ENCODE measurements at regions not wholly inside any gene's neighbourhood (a gene's known extent, or its start where the extent isn't known, plus 50 kb on each side); places are given as distances from the start of the nearest gene placed in this dataset.

DNA sequence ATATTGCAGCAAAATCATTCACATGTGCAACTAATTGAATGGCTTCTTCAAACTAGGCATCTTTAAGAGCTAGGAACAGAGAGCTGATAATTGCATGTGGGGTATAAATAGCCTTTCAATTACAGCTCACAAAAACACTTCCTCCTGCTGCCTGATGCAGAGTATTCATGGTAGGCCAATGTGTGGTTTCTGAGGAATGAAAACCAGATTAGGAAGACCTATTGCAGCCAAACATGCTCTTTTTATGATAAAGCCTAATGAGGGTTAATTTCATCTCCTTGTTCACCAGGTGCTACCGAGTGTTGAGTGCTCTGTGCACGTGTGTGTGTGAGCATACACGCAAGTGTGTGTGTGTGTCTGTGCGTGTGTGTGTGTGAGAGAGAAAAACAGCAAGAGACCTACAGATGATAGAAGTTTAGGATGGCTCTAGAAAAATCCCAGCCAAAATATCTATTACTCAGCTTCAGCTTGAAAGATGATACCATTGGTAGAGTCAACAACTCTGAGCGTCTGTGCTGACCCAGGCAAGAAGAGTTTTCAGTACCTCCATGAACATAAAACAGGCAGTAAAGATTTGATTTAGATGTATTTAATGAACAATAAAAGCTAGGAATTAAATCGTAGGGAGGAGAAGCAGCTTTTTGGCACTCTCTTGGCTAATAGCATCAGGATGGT, 448.5 kb upstream of the ANKRD30A start:
- ATAC-seq (no peak), DNase-seq (no peak)
- Mint-ChIP-seq H3K4me1 (ENCODE audit: low read depth) (no peaks in the 10 kb centered on the region), H3K27me3 (ENCODE audit: low read depth) (no peaks in the 10 kb centered on the region), H3K36me3 (ENCODE audit: insufficient read depth) (no peaks in the 10 kb centered on the region), H3K9me3 (peaks cover 4% of the 10 kb centered on the region), H3K4me3 (no peak overlapping the region)

GRCh38 chr10:36676321-36676720, 449.1 kb upstream of the ANKRD30A start:
- Mint-ChIP-seq H3K4me3 (no peak overlapping the region), H3K4me1 (ENCODE audit: low read depth) (no peaks in the 10 kb centered on the region), H3K27me3 (ENCODE audit: low read depth) (no peaks in the 10 kb centered on the region), H3K36me3 (ENCODE audit: insufficient read depth) (no peaks in the 10 kb centered on the region), H3K9me3 (peaks cover 4% of the 10 kb centered on the region)
- DNase-seq (no peak), ATAC-seq (no peak)

GRCh38 chr10:36675458-36675880, 449.9 kb upstream of the ANKRD30A start:
- DNase-seq = no peak
- Mint-ChIP-seq H3K27me3 (ENCODE audit: low read depth) (no peaks in the 10 kb centered on the region), H3K36me3 (ENCODE audit: insufficient read depth) (no peaks in the 10 kb centered on the region)

DNA sequence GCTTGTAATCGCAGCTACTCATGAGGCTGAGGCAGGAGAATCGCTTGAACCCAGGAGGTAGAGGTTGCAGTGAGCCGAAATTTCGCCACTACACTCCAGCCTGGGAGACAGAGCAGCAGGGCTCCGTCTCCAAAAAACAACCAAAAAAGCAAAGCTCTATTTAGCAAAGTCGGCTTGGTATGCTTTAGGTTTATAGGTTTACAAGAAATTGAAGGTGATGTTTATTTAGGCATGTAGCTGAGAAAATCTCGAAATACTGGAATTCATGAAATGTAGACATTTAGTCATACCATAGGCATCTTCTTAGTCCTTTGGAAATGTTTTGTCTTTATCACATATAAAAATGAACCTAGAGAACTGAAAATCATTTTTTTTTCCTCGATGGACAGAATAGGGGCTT, 453.8 kb upstream of the ANKRD30A start:
- no peaks in the 10 kb centered on the region for H3K4me1 Mint-ChIP-seq (ENCODE audit: low read depth)
- H3K36me3 Mint-ChIP-seq (ENCODE audit: insufficient read depth) = no peaks in the 10 kb centered on the region
- H3K4me3 Mint-ChIP-seq = no peak overlapping the region
- H3K9me3 Mint-ChIP-seq = peaks cover 3% of the 10 kb centered on the region
- ATAC-seq (no peak), DNase-seq (no peak)
- no peaks in the 10 kb centered on the region for H3K27me3 Mint-ChIP-seq (ENCODE audit: low read depth)

More at GRCh38 chr10:36675458-36675880, 449.9 kb upstream of the ANKRD30A start:
- Mint-ChIP-seq H3K9me3 (peaks cover 4% of the 10 kb centered on the region), H3K4me1 (ENCODE audit: low read depth) (no peaks in the 10 kb centered on the region), H3K4me3 (no peak overlapping the region)
- ATAC-seq = no peak

DNA sequence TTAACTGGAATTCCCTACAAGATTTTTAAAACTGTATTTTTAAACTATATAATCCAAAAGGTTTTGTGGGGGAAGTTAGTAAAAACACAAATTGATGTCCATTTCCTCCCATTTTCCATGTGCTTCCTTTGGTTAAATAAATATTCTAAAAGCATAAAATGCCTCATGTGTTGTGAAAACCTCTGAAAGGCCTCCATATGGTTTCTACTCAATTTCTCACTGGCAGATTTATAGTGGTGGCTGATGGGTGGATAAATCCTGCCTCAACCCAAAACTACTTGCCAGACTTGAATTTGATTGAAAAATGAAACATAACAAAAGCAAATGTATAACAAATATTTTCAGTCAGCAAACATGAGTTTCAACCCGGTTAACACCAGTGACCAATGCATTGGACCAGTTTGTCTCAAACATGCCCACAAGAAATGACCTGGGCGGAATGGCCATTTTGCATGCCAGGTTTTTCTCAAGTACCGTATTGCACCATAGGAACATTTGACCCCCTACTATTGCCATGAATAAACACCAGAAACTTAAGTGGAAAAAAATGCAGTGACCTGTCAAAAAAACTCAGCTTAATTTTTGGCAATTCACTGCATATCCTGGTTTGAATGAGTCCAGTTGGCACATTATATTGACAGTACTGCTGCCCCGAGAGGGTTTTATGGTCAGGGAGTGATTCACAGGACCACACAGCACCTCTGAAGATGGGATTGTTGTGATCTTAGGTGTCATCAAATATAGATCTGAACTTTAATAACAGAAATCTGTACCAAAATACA, 454.6 kb upstream of the ANKRD30A start:
- ATAC-seq = no peak
- no peaks in the 10 kb centered on the region for H3K27me3 Mint-ChIP-seq (ENCODE audit: low read depth)
- no peaks in the 10 kb centered on the region for H3K36me3 Mint-ChIP-seq (ENCODE audit: insufficient read depth)
- peaks cover 3% of the 10 kb centered on the region for H3K9me3 Mint-ChIP-seq
- no peak overlapping the region for H3K4me3 Mint-ChIP-seq
- no peak for DNase-seq
- no peaks in the 10 kb centered on the region for H3K4me1 Mint-ChIP-seq (ENCODE audit: low read depth)

DNA sequence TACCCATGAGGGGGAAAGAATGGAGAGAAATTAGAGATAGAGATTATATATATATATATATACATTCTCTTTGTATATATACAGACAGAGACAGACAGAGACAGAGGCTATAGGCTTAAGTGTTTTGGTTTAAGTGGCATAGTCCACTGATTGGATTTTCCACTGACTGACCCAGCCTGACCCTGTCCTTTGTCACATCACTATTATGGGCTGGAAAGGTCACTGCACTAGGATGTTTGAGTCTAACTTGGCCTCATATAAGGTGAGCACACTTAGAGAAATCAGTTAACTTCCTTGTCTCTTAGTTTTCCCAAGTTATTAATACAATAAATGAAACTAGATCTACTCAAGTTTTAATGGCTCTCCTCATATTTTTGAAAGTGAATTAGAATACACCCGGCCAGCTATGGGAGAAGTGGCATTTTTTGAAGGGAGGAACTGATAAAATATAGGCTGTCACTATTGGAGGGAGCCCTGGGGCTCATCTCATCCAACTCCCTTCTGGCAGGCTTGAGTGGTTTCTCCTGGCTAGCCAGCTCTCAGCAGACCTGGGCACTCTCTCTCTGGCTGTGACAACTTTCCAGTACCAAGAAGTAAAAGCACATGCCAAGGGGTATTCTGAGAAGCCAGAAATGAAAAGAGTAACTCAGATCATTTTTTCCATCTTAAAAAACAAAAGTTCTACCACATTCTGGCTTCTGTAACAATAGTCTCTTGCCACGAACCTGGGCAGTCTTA, 455.6 kb upstream of the ANKRD30A start:
- H3K27me3 Mint-ChIP-seq (ENCODE audit: low read depth) = no peaks in the 10 kb centered on the region
- H3K4me3 Mint-ChIP-seq = no peak overlapping the region
- peaks cover 3% of the 10 kb centered on the region for H3K9me3 Mint-ChIP-seq
- no peak for DNase-seq
- no peak for ATAC-seq
- no peaks in the 10 kb centered on the region for H3K4me1 Mint-ChIP-seq (ENCODE audit: low read depth)
- no peaks in the 10 kb centered on the region for H3K36me3 Mint-ChIP-seq (ENCODE audit: insufficient read depth)

GRCh38 chr10:36666451-36666850, 458.9 kb upstream of the ANKRD30A start:
- Mint-ChIP-seq H3K9me3 (peaks cover 3% of the 10 kb centered on the region), H3K4me3 (no peak overlapping the region), H3K36me3 (ENCODE audit: insufficient read depth) (no peaks in the 10 kb centered on the region), H3K4me1 (ENCODE audit: low read depth) (no peaks in the 10 kb centered on the region), H3K27me3 (ENCODE audit: low read depth) (no peaks in the 10 kb centered on the region)
- ATAC-seq = no peak
- no peak for DNase-seq

- H3K4me1 Mint-ChIP-seq (ENCODE audit: low read depth) = no peaks in the 10 kb centered on the region
- ATAC-seq (no peak), DNase-seq (no peak)
- H3K4me3 Mint-ChIP-seq = no peak overlapping the region
- H3K27me3 Mint-ChIP-seq (ENCODE audit: low read depth) = no peaks in the 10 kb centered on the region
- peaks cover 12% of the 10 kb centered on the region for H3K9me3 Mint-ChIP-seq
- H3K36me3 Mint-ChIP-seq (ENCODE audit: insufficient read depth) = no peaks in the 10 kb centered on the region
Observed at GRCh38 chr10:36662571-36662970, 462.8 kb upstream of the ANKRD30A start.

GRCh38 chr10:36650274-36650673, 475.1 kb upstream of the ANKRD30A start:
- no peak for ATAC-seq
- Mint-ChIP-seq H3K4me3 (no peak overlapping the region), H3K4me1 (ENCODE audit: low read depth) (no peaks in the 10 kb centered on the region)

DNA sequence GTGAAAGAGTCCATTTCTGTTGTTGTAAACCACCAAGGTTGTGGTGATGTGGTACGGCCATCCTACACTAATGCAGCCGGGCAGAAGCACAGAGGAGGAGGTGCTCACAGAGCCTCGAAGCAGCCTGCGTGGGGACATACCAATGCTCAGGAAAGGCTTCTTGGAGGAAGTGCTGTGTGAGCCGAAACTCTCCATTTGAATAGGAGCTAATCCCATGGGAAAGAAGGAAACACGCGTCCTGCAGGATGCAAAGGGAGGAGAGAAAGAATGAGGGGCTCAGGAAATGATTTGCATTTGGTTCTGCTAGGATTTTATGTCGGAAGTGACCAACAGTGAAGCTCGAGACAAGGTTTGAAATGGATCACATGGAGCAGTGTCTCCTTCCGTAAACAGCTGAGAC, 477.9 kb upstream of the ANKRD30A start:
- H3K4me3 Mint-ChIP-seq = no peak overlapping the region
- no peaks in the 10 kb centered on the region for H3K4me1 Mint-ChIP-seq (ENCODE audit: low read depth)
- H3K27me3 Mint-ChIP-seq (ENCODE audit: low read depth) = no peaks in the 10 kb centered on the region
- peaks cover 4% of the 10 kb centered on the region for H3K9me3 Mint-ChIP-seq
- ATAC-seq (no peak), DNase-seq (no peak)
- no peaks in the 10 kb centered on the region for H3K36me3 Mint-ChIP-seq (ENCODE audit: insufficient read depth)

More at GRCh38 chr10:36650274-36650673, 475.1 kb upstream of the ANKRD30A start:
- no peak for DNase-seq
- Mint-ChIP-seq H3K9me3 (peaks cover 8% of the 10 kb centered on the region), H3K36me3 (ENCODE audit: insufficient read depth) (no peaks in the 10 kb centered on the region), H3K27me3 (ENCODE audit: low read depth) (no peaks in the 10 kb centered on the region)

DNA sequence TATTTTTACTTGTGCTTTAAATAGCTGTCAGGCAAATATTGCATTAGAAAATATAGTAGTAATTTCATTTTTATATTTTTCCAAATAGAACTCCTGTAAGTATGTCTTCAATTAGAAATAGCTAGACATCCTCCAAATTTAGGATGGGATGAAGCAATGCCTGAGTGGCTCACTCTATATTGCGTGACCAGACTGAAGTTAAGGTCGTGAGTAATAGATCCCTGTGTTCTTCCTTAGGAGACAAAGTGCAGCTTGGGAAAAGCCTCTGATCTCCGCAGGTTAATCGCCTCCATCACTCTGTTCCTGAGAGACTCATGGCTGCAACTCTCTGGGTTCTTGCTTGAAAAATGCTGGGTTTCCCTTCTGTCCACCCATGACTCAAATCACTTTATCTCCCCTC, 484.8 kb upstream of the ANKRD30A start:
- ATAC-seq = no peak
- Mint-ChIP-seq H3K9me3 (peaks cover 18% of the 10 kb centered on the region), H3K27me3 (ENCODE audit: low read depth) (no peaks in the 10 kb centered on the region), H3K4me1 (ENCODE audit: low read depth) (no peaks in the 10 kb centered on the region), H3K36me3 (ENCODE audit: insufficient read depth) (no peaks in the 10 kb centered on the region), H3K4me3 (no peak overlapping the region)
- no peak for DNase-seq

DNA sequence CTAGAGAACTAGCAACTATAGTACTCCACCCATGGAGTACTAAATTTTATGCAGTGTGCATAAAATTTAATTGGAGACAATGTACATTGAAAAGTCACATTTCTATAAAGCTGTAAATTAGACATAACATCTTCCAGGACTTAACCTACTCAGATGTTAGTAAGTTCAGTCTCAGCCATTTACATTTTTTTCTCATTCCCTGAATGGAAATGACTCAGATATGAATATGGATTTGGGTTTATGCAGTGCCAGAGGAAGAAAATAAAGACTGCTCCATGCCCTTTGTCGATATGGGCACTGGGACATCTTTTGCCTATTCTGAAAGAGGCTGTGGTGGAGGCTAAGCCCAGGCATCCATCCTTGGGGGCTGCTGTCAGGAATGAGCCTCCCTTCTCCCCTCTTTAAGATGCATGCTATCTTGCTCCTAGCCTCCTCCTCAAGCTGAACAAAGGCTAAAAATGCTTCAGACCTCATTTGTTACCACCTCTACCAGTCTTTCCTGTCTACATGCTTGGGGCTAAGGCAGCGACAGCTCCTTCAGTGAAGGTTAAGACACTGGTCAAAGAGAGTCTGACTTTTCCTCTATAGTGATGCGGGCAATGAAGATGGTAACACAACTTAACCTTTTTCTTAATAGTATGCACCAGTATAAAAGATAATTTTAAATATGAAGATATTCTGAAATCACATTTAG, 486.8 kb upstream of the ANKRD30A start:
- no peak for DNase-seq
- H3K9me3 Mint-ChIP-seq = peaks cover 18% of the 10 kb centered on the region
- no peaks in the 10 kb centered on the region for H3K36me3 Mint-ChIP-seq (ENCODE audit: insufficient read depth)
- no peak overlapping the region for H3K4me3 Mint-ChIP-seq
- no peaks in the 10 kb centered on the region for H3K4me1 Mint-ChIP-seq (ENCODE audit: low read depth)
- no peak for ATAC-seq
- H3K27me3 Mint-ChIP-seq (ENCODE audit: low read depth) = no peaks in the 10 kb centered on the region

DNA sequence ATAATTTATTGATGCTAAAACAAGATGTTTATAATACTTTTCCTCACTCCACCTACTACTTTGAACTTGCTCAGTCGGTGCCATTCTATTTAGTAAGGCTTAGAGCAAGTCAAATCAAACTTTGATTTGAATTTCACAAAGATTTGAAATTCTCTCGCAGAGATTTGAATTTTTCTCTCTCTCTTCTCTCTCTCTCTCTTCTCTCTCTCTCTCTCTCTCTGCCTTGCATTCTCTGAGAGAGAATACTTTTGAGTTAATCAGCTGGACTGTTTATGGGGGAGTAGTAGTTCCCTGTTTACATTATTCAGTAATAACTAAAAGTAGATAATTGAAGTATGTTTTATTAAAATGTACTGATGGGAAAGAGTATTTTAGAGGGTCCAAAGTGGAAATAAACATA, 488.5 kb upstream of the ANKRD30A start:
- ATAC-seq (no peak), DNase-seq (no peak)
- Mint-ChIP-seq H3K36me3 (ENCODE audit: insufficient read depth) (no peaks in the 10 kb centered on the region), H3K27me3 (ENCODE audit: low read depth) (no peaks in the 10 kb centered on the region), H3K9me3 (peaks cover 18% of the 10 kb centered on the region), H3K4me3 (no peak overlapping the region), H3K4me1 (ENCODE audit: low read depth) (no peaks in the 10 kb centered on the region)

DNA sequence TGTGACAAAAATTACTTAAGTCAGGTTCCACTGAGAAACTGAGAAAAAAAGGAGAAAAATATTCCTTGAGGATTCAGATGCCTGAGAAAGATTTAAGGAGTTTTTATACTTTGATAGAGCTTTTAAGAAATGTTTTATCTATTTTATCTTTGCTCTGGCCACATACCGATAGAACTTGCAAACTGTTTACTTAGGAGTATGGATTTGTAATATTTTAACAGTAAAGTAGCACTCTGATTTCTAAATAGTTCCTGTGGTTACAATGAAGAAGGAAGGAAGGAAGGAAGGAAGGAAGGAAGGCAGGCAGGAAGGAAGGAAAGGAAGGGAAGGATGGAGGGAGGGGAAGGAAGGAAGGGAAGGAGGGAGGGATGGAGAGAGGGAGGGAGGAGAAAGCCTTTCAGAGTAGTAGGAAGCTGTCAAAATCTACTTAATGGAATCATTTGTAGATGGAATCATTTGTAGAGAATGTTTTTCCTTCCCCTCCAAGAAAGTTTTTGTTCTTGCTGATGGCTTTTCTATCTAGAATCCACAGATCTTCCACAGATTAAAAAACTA, 489.0 kb upstream of the ANKRD30A start:
- peaks cover 18% of the 10 kb centered on the region for H3K9me3 Mint-ChIP-seq
- DNase-seq = no peak
- ATAC-seq = no peak
- H3K27me3 Mint-ChIP-seq (ENCODE audit: low read depth) = no peaks in the 10 kb centered on the region
- no peaks in the 10 kb centered on the region for H3K4me1 Mint-ChIP-seq (ENCODE audit: low read depth)
- no peaks in the 10 kb centered on the region for H3K36me3 Mint-ChIP-seq (ENCODE audit: insufficient read depth)
- H3K4me3 Mint-ChIP-seq = no peak overlapping the region
